ENCODE measurements at regions not wholly inside any gene's neighbourhood (a gene's known extent, or its start where the extent isn't known, plus 50 kb on each side); places are given as distances from the start of the nearest gene placed in this dataset.
A peak's percentile ranks its signal among the peaks of the same experiment; 100 is the strongest.

GRCh38 chr9:36744678-36745077, 172.0 kb downstream of the MELK start:
- H3K27me3 Mint-ChIP-seq: peaks cover 29% of the 10 kb centered on the region
- intact Hi-C loops (cut with micrococcal nuclease): no loop called here

GRCh38 chr9:36745977-36746376, 173.3 kb downstream of the MELK start:
- ChIA-PET POLR2A (no interaction called here), CTCF (interaction anchor here (1.0 to 1.3 kb wide), 2 partner anchors 17 to 48 kb away, joined by 3 to 4 read pairs; no protein-coding TSS in a partner anchor)
- H3K36me3 Mint-ChIP-seq (ENCODE audit: low read depth): no peaks in the 10 kb centered on the region
- DNase-seq (no peak), ATAC-seq (no peak)
- intact Hi-C loops (cut with micrococcal nuclease): no loop called here
- no peak overlapping the region for H3K4me3 Mint-ChIP-seq
- no peak overlapping the region for H3K27ac Mint-ChIP-seq
- H3K9me3 Mint-ChIP-seq: no peaks in the 10 kb centered on the region
- H3K27me3 Mint-ChIP-seq: peaks cover 19% of the 10 kb centered on the region
- H3K4me1 Mint-ChIP-seq (ENCODE audit: low read depth): no peaks in the 10 kb centered on the region
- TF ChIP-seq CTCF (IDR thresholded peaks at IDR 0.05): no peak

More at GRCh38 chr9:36744678-36745077, 172.0 kb downstream of the MELK start:
- Mint-ChIP-seq H3K4me3 (no peak overlapping the region), H3K27ac (no peak overlapping the region), H3K4me1 (ENCODE audit: low read depth) (peaks cover 5% of the 10 kb centered on the region), H3K9me3 (no peaks in the 10 kb centered on the region), H3K36me3 (ENCODE audit: low read depth) (no peaks in the 10 kb centered on the region)
- no peak for TF ChIP-seq CTCF (IDR thresholded peaks at IDR 0.05)
- ChIA-PET CTCF (no interaction called here), POLR2A (no interaction called here)
- no peak for ATAC-seq
- no peak for DNase-seq

DNA sequence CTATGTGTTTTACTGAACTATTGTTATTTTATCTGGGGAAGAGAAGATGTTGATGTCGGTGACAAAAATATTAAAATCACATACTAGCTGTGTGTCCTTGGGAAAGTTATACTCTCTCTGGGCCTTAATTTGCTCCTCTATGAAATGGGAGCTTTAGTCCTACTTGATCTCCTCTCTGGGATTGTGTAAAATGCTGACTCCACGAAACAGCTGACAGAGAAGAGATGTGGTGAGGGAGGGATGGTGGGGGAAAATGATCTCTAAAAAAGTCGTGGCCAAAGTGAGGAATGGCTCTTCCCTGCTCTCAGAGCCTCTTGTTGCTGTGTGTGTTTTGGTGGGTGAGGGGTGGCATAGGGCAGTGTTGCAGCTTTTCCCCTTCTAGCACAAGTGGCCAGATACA, 173.7 kb downstream of the MELK start:
- TF ChIP-seq CTCF (IDR thresholded peaks at IDR 0.05): no peak

GRCh38 chr9:36748322-36748899, 175.7 kb downstream of the MELK start:
- no peak overlapping the region for H3K4me3 Mint-ChIP-seq
- no peaks in the 10 kb centered on the region for H3K4me1 Mint-ChIP-seq (ENCODE audit: low read depth)
- no peaks in the 10 kb centered on the region for H3K36me3 Mint-ChIP-seq (ENCODE audit: low read depth)
- H3K27me3 Mint-ChIP-seq: peaks cover 26% of the 10 kb centered on the region
- H3K9me3 Mint-ChIP-seq: no peaks in the 10 kb centered on the region
- intact Hi-C loops (cut with micrococcal nuclease): no loop called here
- CTCF ChIA-PET: no interaction called here
- no peak overlapping the region for H3K27ac Mint-ChIP-seq
- DNase-seq (peak; percentile 51), ATAC-seq (peak; percentile 53)
- TF ChIP-seq CTCF (IDR thresholded peaks at IDR 0.05): no peak
- POLR2A ChIA-PET: no interaction called here

More for the DNA sequence above, 173.7 kb downstream of the MELK start:
- H3K27me3 Mint-ChIP-seq: peaks cover 19% of the 10 kb centered on the region
- H3K4me3 Mint-ChIP-seq: no peak overlapping the region
- DNase-seq: no peak
- no peak for ATAC-seq
- H3K27ac Mint-ChIP-seq: no peak overlapping the region
- H3K4me1 Mint-ChIP-seq (ENCODE audit: low read depth): no peaks in the 10 kb centered on the region
- ChIA-PET POLR2A (no interaction called here), CTCF (interaction anchor here (1.3 kb wide), 1 partner anchor 18 kb away, joined by 4 read pairs; no protein-coding TSS in a partner anchor)
- no peaks in the 10 kb centered on the region for H3K36me3 Mint-ChIP-seq (ENCODE audit: low read depth)
- intact Hi-C loops (cut with micrococcal nuclease): no loop called here
- H3K9me3 Mint-ChIP-seq: no peaks in the 10 kb centered on the region

GRCh38 chr9:36749461-36749860, 176.8 kb downstream of the MELK start:
- POLR2A ChIA-PET: no interaction called here
- Mint-ChIP-seq H3K4me3 (no peak overlapping the region), H3K9me3 (no peaks in the 10 kb centered on the region), H3K27ac (no peak overlapping the region), H3K36me3 (ENCODE audit: low read depth) (no peaks in the 10 kb centered on the region), H3K27me3 (peaks cover 31% of the 10 kb centered on the region), H3K4me1 (ENCODE audit: low read depth) (no peaks in the 10 kb centered on the region)
- intact Hi-C loops (cut with micrococcal nuclease): no loop called here
- DNase-seq (no peak), ATAC-seq (no peak)
- CTCF ChIA-PET: no interaction called here
- no peak for TF ChIP-seq CTCF (IDR thresholded peaks at IDR 0.05)
